BLaER1 (cell line): ENCODE measurements at regions not wholly inside any gene's neighbourhood (a gene's known extent, or its start where the extent isn't known, plus 50 kb on each side); places are given as distances from the start of the nearest gene placed in this dataset.
"Not testable (repeated sequence)": the region's sequence is repeated elsewhere in the genome, so short reads cannot be mapped to it uniquely, and the experiment has no call there.

Experiments used
- H3K27ac ChIP-seq: shearing (Covaris generic); formaldehyde crosslinking; 2 replicates; pipeline ENCODE4 v1.8.1; 2022
- H3K27me3 ChIP-seq: shearing (Covaris generic); formaldehyde crosslinking; 2 replicates; pipeline ENCODE4 v1.8.1; 2022
- H3K36me3 ChIP-seq: shearing (Covaris generic); formaldehyde crosslinking; 2 replicates; pipeline ENCODE4 v1.8.1; 2022
- H3K4me1 ChIP-seq: shearing (Covaris generic); formaldehyde crosslinking; 2 replicates; pipeline ENCODE4 v1.8.1; 2022
- H3K4me2 ChIP-seq: shearing (Covaris generic); formaldehyde crosslinking; 2 replicates; pipeline ENCODE4 v1.8.1; 2022
- H3K4me3 ChIP-seq: shearing (Covaris generic); formaldehyde crosslinking; 2 replicates; pipeline ENCODE4 v1.8.1; 2022
- H3K9ac ChIP-seq: shearing (Covaris generic); formaldehyde crosslinking; 2 replicates; pipeline ENCODE4 v1.8.1; 2022
- H3K9me3 ChIP-seq: shearing (Covaris generic); formaldehyde crosslinking; 2 replicates; pipeline ENCODE4 v1.8.1; 2022
- H4K20me1 ChIP-seq: shearing (Covaris generic); formaldehyde crosslinking; 2 replicates; pipeline ENCODE4 v1.8.1; 2022
- Cebpa-rat ChIP-seq: shearing (Covaris generic); IDR thresholded peaks from 2 replicates; pipeline ENCODE4 v1.8.1; 2022

- H4K20me1 ChIP-seq, result no peaks in the 10 kb centered on the region
- H3K27me3 ChIP-seq, result no peaks in the 10 kb centered on the region
- H3K4me2 ChIP-seq, result no peak overlapping the region
- no peak overlapping the region for H3K4me3 ChIP-seq
- no peak overlapping the region for H3K27ac ChIP-seq
- H3K36me3 ChIP-seq, result no peaks in the 10 kb centered on the region
- H3K9me3 ChIP-seq, result no peaks in the 10 kb centered on the region
- peaks cover 11% of the 10 kb centered on the region for H3K4me1 ChIP-seq
- no peak for TF ChIP-seq Cebpa-rat
- no peak overlapping the region for H3K9ac ChIP-seq
These were observed 259.6 kb upstream of the CTNNB1 start for GRCh38 chr3:40939741-40940130.

- H3K9me3 ChIP-seq, result no peaks in the 10 kb centered on the region
- peaks cover 15% of the 10 kb centered on the region for H3K4me1 ChIP-seq
- no peaks in the 10 kb centered on the region for H3K27me3 ChIP-seq
- H4K20me1 ChIP-seq, result no peaks in the 10 kb centered on the region
- H3K9ac ChIP-seq, result no peak overlapping the region
- H3K4me2 ChIP-seq, result no peak overlapping the region
- H3K36me3 ChIP-seq, result no peaks in the 10 kb centered on the region
- no peak overlapping the region for H3K4me3 ChIP-seq
- no peak overlapping the region for H3K27ac ChIP-seq
- no peak for TF ChIP-seq Cebpa-rat
These were observed 258.7 kb upstream of the CTNNB1 start for GRCh38 chr3:40940651-40941050.

GRCh38 chr3:40947022-40947421, 252.3 kb upstream of the CTNNB1 start:
- H3K27me3 ChIP-seq, result not testable (repeated sequence)
- peaks cover 11% of the 10 kb centered on the region; the same call in 1 of the 2 replicates for H3K9me3 ChIP-seq

GRCh38 chr3:40949347-40949746, 250.0 kb upstream of the CTNNB1 start:
- not testable (repeated sequence) for H3K4me1 ChIP-seq, H3K4me2 ChIP-seq, H3K36me3 ChIP-seq, H3K27ac ChIP-seq, H4K20me1 ChIP-seq, H3K4me3 ChIP-seq, H3K27me3 ChIP-seq, H3K9ac ChIP-seq
- H3K9me3 ChIP-seq, result peaks cover 22% of the 10 kb centered on the region

More at GRCh38 chr3:40947022-40947421, 252.3 kb upstream of the CTNNB1 start:
- not testable (repeated sequence) for H3K4me2 ChIP-seq, H3K4me3 ChIP-seq, H3K9ac ChIP-seq, H4K20me1 ChIP-seq, H3K27ac ChIP-seq, H3K36me3 ChIP-seq
- H3K4me1 ChIP-seq, result peaks cover 15% of the 10 kb centered on the region

GRCh38 chr3:40951636-40952035, 247.7 kb upstream of the CTNNB1 start:
- Histone ChIP-seq H4K20me1 (no peaks in the 10 kb centered on the region), H3K27ac (no peak overlapping the region), H3K36me3 (no peaks in the 10 kb centered on the region), H3K4me1 (no peaks in the 10 kb centered on the region), H3K27me3 (no peaks in the 10 kb centered on the region), H3K4me2 (no peak overlapping the region), H3K9ac (no peak overlapping the region), H3K9me3 (peaks cover 17% of the 10 kb centered on the region), H3K4me3 (no peak overlapping the region)
- TF ChIP-seq Cebpa-rat, result no peak

- peaks cover 30% of the 10 kb centered on the region for H3K9me3 ChIP-seq
- no peaks in the 10 kb centered on the region for H3K36me3 ChIP-seq
- no peaks in the 10 kb centered on the region for H3K27me3 ChIP-seq
- no peaks in the 10 kb centered on the region for H3K4me1 ChIP-seq
- H4K20me1 ChIP-seq, result no peaks in the 10 kb centered on the region
- H3K9ac ChIP-seq, result no peak overlapping the region
- no peak overlapping the region for H3K4me3 ChIP-seq
- no peak overlapping the region for H3K4me2 ChIP-seq
- no peak for TF ChIP-seq Cebpa-rat
- H3K27ac ChIP-seq, result no peak overlapping the region
These were observed 238.0 kb upstream of the CTNNB1 start for GRCh38 chr3:40961104-40961857.

- no peaks in the 10 kb centered on the region for H3K27me3 ChIP-seq
- H3K27ac ChIP-seq, result no peak overlapping the region
- no peak for TF ChIP-seq Cebpa-rat
- H3K4me3 ChIP-seq, result no peak overlapping the region
- H3K4me1 ChIP-seq, result no peaks in the 10 kb centered on the region
- no peaks in the 10 kb centered on the region for H4K20me1 ChIP-seq
- H3K9me3 ChIP-seq, result peaks cover 29% of the 10 kb centered on the region
- no peaks in the 10 kb centered on the region for H3K36me3 ChIP-seq
- no peak overlapping the region for H3K9ac ChIP-seq
- no peak overlapping the region for H3K4me2 ChIP-seq
These were observed 236.6 kb upstream of the CTNNB1 start for GRCh38 chr3:40962721-40963120.

- Histone ChIP-seq H3K4me3 (no peak overlapping the region), H3K4me2 (no peak overlapping the region), H3K4me1 (peaks cover 19% of the 10 kb centered on the region), H3K27me3 (no peaks in the 10 kb centered on the region), H3K9me3 (peaks cover 7% of the 10 kb centered on the region; the same call in 1 of the 2 replicates), H4K20me1 (no peaks in the 10 kb centered on the region), H3K27ac (no peak overlapping the region), H3K9ac (no peak overlapping the region), H3K36me3 (no peaks in the 10 kb centered on the region)
- no peak for TF ChIP-seq Cebpa-rat
These were observed 230.6 kb upstream of the CTNNB1 start for GRCh38 chr3:40968666-40969065.

- Histone ChIP-seq H3K27me3 (no peaks in the 10 kb centered on the region), H3K4me3 (no peak overlapping the region), H3K9ac (no peak overlapping the region), H4K20me1 (no peaks in the 10 kb centered on the region), H3K4me1 (peaks cover 19% of the 10 kb centered on the region), H3K36me3 (no peaks in the 10 kb centered on the region), H3K27ac (no peak overlapping the region), H3K9me3 (0 out of 2 replicates have a peak, but pooled peaks cover under 1% of the 10 kb centered on the region), H3K4me2 (no peak overlapping the region)
- no peak for TF ChIP-seq Cebpa-rat
These were observed 230.0 kb upstream of the CTNNB1 start for GRCh38 chr3:40969341-40969740.

- Histone ChIP-seq H3K4me1 (peaks cover 20% of the 10 kb centered on the region), H3K27me3 (no peaks in the 10 kb centered on the region), H3K36me3 (no peaks in the 10 kb centered on the region), H4K20me1 (no peaks in the 10 kb centered on the region), H3K9me3 (no peaks in the 10 kb centered on the region), H3K9ac (no peak overlapping the region), H3K4me2 (no peak overlapping the region), H3K4me3 (no peak overlapping the region), H3K27ac (no peak overlapping the region)
- no peak for TF ChIP-seq Cebpa-rat
These were observed 229.4 kb upstream of the CTNNB1 start for GRCh38 chr3:40969756-40970466.
